K562 (cell line): ENCODE measurements at regions not wholly inside any gene's neighbourhood (a gene's known extent, or its start where the extent isn't known, plus 50 kb on each side); places are given as distances from the start of the nearest gene placed in this dataset.

Source experiments
- CBFB ChIP-seq: sonication (generic); formaldehyde crosslinking; IDR thresholded peaks from 2 replicates; pipeline ENCODE4 v1.4.0; 2020; ENCODE audit warnings: mild to moderate bottlenecking, missing genetic modification reagents
- CBX5 ChIP-seq: IDR thresholded peaks from 2 replicates; pipeline ENCODE4 v1.6.1; 2014; ENCODE audit warnings: low read depth, borderline replicate concordance
- FOXM1 ChIP-seq, 2 experiments: fragments of 450-650 bp in 1 of 2; sonication (generic) in 1 of 2; formaldehyde crosslinking in 1 of 2; IDR thresholded peaks; 2 replicates each; pipeline versions ENCODE4 v1.6.1 to v1.9.0; 2017 to 2022; ENCODE audit warnings: low read depth in 2 of 2, mild to moderate bottlenecking in 2 of 2, missing genetic modification reagents in 1 of 2, moderate library complexity in 1 of 2
- FOXP1 ChIP-seq: sonication (generic); formaldehyde crosslinking; IDR thresholded peaks from 2 replicates; pipeline ENCODE4 v1.8.0; 2022; ENCODE audit warnings: mild to moderate bottlenecking, missing genetic modification reagents
- FOXP4 ChIP-seq: sonication (generic); formaldehyde crosslinking; IDR thresholded peaks from 2 replicates; pipeline ENCODE4 v1.8.0; 2022; ENCODE audit warnings: mild to moderate bottlenecking, missing genetic modification reagents, borderline replicate concordance
- HDAC8 ChIP-seq: fragments of 450-650 bp; IDR thresholded peaks from 2 replicates; pipeline ENCODE4 v1.6.1; 2016; ENCODE audit warnings: mild to moderate bottlenecking, missing genetic modification characterization, moderate library complexity, missing compliant biosample characterization
- POLR2A ChIP-seq: fragments of 450-650 bp; conservative IDR thresholded peaks from 2 replicates; pipeline ENCODE4 v1.6.1; 2016
- PREB ChIP-seq: sonication (generic); formaldehyde crosslinking; IDR thresholded peaks from 2 replicates; pipeline ENCODE4 v1.8.1; 2023; ENCODE audit warnings: mild to moderate bottlenecking, missing genetic modification reagents
- RCOR1 ChIP-seq, 2 experiments: IDR thresholded peaks; 2 replicates each; pipeline ENCODE4 v1.6.1; 2012; ENCODE audit warnings: low read depth in 2 of 2, low read length in 2 of 2, borderline replicate concordance in 1 of 2, improper control_type of control experiment in 1 of 2
- SMAD2 ChIP-seq: fragments of 150-350 bp; IDR thresholded peaks from 2 replicates; pipeline ENCODE4 v1.6.1; 2014; ENCODE audit warnings: low read depth, mild to moderate bottlenecking, low read length
- ZNF384 ChIP-seq: IDR thresholded peaks from 2 replicates; pipeline ENCODE4 v1.6.1; 2012; ENCODE audit warnings: low read depth, low read length, improper control_type of control experiment
- ZNF707 ChIP-seq: fragments of 250-450 bp; sonication (Bioruptor Pico); conservative IDR thresholded peaks from 2 replicates; pipeline ENCODE4 v1.8.0; 2022; ENCODE audit warnings: inconsistent platforms, mild to moderate bottlenecking, moderate library complexity

GRCh38 chr7:25889765-25890164 is 262.2 kb upstream of the NFE2L3 start:
- TF ChIP-seq ZNF384: no peak
- TF ChIP-seq CBX5: no peak
- no peak for TF ChIP-seq RCOR1 (IDR thresholded peaks at IDR 0.05; ENCODE audit: borderline replicate concordance in 1 of 2, low read depth in 2 of 2, low read length in 2 of 2)
- no peak for TF ChIP-seq FOXP4 (CRISPR knock-in tag)
- no peak for TF ChIP-seq POLR2A
- no peak for TF ChIP-seq FOXM1 (IDR thresholded peaks at IDR 0.05; ENCODE audit: low read depth)
- TF ChIP-seq FOXM1 (CRISPR knock-in tag; IDR thresholded peaks at IDR 0.05; ENCODE audit: low read depth): no peak
- TF ChIP-seq PREB (CRISPR knock-in tag): no peak
- TF ChIP-seq SMAD2: no peak
- no peak for TF ChIP-seq CBFB (CRISPR knock-in tag)
- no peak for TF ChIP-seq HDAC8 (tag)
- TF ChIP-seq FOXP1 (CRISPR knock-in tag): no peak
- TF ChIP-seq ZNF707 (CRISPR knock-in tag): no peak
